Lower leg skin (tissue), 3 donors: ENCODE measurements at regions not wholly inside any gene's neighbourhood (a gene's known extent, or its start where the extent isn't known, plus 50 kb on each side); places are given as distances from the start of the nearest gene placed in this dataset.

Source experiments
- CTCF ChIP-seq, 3 donors: fragments of 450-650 bp; IDR thresholded peaks; one replicate each; pipeline ENCODE4 v1.5.1; 2016; ENCODE audit warnings: antibody characterized with exemption in 3 of 3, mild to moderate bottlenecking in 3 of 3, moderate library complexity in 2 of 3
- POLR2A ChIP-seq, 2 donors: fragments of 450-650 bp; IDR thresholded peaks; one replicate each; pipeline ENCODE4 v1.6.1; 2016 to 2017; ENCODE audit warnings: antibody characterized with exemption in 2 of 2, mild to moderate bottlenecking in 1 of 2, moderate library complexity in 1 of 2

- TF ChIP-seq CTCF (IDR thresholded peaks at IDR 0.05): no peak
- TF ChIP-seq POLR2A (IDR thresholded peaks at IDR 0.05): no peak
These were observed 776.9 kb downstream of the SLC6A15 start for GRCh38 chr12:84135586-84136279.
